Stimulated activated CD4-positive, alpha-beta T cell treated with anti-CD3 and anti-CD28 coated beads, Interleukin-1b, Interleukin-23, amount 100 ng/mL, for 1 hour (primary cell): ENCODE measurements at regions not wholly inside any gene's neighbourhood (a gene's known extent, or its start where the extent isn't known, plus 50 kb on each side); places are given as distances from the start of the nearest gene placed in this dataset.

Source experiments
- DNase-seq, 2 donors: peaks; one replicate each; pipeline ENCODE4 v3.0.0-alpha.2; 2020; ENCODE audit warnings: low read depth in 2 of 2

DNA sequence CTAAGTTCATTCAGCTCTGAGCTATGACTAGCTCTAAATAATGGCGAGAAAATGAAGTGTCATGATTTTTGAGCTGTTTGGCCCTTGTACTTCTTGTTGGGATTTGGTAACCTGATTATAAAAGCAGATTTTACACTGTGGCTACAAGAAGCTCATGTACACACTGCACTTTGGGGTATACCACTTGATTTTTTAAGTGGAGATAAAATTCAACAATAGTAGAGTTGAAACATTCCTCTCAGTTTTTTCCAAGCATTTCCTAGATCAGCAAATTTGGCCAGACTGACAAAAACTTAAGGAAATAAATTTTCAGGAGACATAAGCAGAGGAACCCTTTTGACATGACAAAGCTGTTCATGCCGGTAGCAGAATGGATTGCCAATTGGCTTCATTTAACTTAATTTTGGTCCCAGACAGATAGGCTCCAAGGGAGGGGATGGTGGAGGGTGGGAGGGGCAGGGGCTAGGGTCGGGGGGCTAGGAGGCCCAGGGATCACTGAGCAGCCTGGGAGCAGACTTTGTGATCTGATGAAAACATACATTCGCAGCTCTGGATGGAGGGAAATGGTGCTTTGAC is 575.9 kb downstream of the METTL15 start:
- no peak for DNase-seq

GRCh38 chr11:28679795-28680468 is 571.7 kb downstream of the METTL15 start:
- DNase-seq: no peak

DNA sequence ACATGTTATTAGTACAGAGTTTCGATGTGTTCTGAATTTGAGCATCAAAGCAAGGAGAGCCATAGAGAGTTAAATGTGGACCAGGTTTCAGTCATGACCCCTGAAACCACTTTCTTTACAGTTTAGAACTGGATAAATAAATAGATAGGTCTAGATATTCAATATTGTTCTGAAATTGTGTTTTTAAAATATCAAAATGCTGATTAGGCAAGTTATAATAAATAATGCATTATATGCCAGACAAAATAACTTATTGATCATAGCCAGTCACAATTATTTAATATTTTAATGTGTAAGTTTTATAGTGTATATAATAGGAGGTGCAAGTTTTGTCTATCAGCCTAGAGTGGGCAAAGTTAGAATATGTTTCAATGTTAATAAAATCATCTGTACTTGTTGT is 569.5 kb downstream of the METTL15 start:
- no peak for DNase-seq

DNA sequence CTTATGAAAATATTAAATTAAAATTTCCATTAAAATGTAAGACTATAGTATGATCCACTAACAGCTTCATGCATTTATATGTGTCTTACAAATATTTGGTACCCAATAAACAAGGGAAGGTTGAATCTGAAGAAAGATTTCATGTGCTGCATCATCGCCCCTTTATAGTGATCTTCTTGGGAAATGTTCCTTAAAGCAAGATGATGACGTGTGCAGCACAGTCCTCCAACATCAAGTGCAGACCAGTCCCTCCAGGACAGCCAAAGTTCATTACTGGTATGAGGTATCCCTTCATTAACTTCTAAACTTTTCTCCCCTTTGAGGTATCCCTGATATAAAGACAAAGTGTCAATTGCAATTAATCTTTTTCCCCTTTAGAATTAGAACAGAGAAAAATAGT is 567.0 kb downstream of the METTL15 start:
- no peak for DNase-seq

GRCh38 chr11:28674433-28675103 is 566.4 kb downstream of the METTL15 start:
- DNase-seq: no peak

GRCh38 chr11:28673691-28674432 is 565.7 kb downstream of the METTL15 start:
- DNase-seq: no peak

DNA sequence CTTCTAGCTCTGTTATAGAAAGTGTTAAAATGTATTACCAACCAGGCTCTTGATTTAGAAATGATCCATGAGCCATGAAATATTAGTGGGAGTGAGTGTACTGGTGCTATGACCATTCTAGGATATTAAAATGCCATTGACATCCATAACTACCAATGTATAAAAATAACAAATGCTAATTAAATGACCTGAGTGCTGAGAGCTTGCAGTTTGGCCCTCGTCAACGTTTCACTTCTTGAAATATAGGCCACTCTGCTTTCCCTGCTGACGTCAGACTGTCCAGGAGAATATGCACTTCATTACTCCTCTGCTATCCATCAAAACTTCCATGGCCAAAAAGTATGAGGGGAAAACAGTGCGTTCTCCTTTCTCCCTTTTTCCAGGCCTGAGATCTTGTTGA is 563.1 kb downstream of the METTL15 start:
- DNase-seq: no peak

GRCh38 chr11:28666632-28667031 is 558.4 kb downstream of the METTL15 start:
- DNase-seq: no peak

GRCh38 chr11:28659716-28660348 is 551.6 kb downstream of the METTL15 start:
- DNase-seq: no peak

DNA sequence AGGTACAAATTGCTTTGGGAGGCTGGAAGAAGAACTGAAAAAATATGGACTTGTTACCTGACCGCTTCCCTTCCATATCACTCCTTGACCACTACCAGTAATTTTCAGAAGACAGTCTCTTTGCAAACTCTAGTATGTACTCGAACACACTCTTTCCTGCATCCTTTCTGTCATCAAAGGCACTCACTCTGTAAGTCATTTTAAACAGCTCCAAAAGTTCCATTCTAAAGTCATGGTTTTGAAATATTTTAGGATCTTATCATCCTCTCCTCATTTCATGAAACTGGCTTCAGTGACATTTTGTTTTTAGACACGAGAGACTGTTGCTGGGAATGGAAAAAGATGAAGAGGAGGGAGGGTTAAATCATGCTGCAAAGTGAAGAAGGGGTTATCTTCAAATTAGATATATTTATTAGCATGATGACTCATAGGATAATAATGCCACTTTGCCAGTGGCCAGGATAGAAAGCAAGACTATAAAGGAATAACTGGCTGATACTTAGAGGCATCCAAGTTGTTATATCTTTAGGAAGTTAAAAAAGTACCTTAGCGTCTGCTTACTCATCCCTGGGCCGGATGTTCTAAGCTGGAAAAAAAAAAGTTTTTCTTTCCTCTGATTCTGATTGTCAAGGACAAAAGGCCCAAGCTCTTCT is 549.3 kb downstream of the METTL15 start:
- no peak for DNase-seq

- no peak for DNase-seq
These were observed 546.0 kb downstream of the METTL15 start for GRCh38 chr11:28654191-28654590.

GRCh38 chr11:28649922-28650321 is 541.7 kb downstream of the METTL15 start:
- DNase-seq: no peak

GRCh38 chr11:28636566-28636965 is 528.4 kb downstream of the METTL15 start:
- DNase-seq: no peak

DNA sequence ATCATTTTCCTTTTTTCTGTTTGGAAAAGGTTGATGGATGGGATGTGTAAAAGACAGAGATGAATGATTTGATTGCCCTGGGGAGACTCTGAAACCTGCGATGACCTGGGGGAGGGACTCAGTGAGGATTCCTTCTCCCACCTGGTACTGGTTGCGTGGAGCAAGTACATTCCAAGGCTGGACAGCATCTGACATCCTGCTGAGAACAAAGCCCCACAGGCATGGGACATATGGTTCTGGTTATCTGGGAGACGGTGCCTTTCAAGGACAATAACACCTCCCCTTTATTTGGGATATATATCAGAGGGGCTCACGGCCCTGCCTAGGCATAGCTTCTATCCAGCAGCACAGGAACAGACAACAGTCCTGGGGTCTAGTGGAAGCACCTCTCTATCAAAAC is 527.8 kb downstream of the METTL15 start:
- DNase-seq: no peak

- DNase-seq: no peak
These were observed 524.1 kb downstream of the METTL15 start for GRCh38 chr11:28632338-28632737.

- no peak for DNase-seq
These were observed 523.0 kb downstream of the METTL15 start for GRCh38 chr11:28631148-28631547.

DNA sequence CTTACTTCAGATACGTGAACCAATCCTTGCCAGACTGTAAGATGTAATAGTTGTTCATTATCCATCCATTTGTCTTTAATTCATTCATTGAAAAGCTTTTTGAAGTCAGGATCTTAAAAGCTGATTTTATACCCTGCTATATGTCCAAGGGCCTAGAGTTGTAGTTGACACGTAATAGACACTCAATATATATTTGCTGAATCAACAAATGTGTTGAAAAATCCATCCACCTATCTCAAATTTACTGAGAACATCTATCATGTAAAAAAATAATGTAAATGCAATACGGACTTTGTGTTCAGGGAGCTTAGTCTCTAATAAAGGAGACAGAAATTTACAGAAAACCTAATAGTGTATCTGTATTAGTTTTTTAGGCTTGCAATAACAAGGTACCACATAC is 521.0 kb downstream of the METTL15 start:
- DNase-seq: no peak

- no peak for DNase-seq
These were observed 520.2 kb downstream of the METTL15 start for GRCh38 chr11:28628412-28628811.

- DNase-seq: no peak
These were observed 519.6 kb downstream of the METTL15 start for GRCh38 chr11:28627690-28628255.

DNA sequence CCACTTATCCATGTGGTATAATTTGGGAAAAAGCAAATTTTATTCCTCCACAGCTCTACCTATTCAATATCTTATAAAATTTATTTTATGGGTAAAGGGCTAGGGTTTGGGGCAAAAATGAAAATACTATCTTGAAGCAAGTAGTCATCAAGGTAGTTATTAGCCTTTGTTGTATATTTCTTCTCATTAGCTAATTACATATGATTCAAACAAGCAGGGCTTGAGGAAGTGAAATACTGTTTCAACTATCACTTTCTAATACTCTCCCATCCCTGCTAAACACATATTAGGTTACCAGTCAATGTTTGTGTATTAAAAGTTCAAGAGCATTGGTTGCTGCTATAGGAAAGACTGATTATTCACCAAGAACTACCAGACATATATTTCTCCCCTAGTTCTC is 517.3 kb downstream of the METTL15 start:
- DNase-seq: no peak

DNA sequence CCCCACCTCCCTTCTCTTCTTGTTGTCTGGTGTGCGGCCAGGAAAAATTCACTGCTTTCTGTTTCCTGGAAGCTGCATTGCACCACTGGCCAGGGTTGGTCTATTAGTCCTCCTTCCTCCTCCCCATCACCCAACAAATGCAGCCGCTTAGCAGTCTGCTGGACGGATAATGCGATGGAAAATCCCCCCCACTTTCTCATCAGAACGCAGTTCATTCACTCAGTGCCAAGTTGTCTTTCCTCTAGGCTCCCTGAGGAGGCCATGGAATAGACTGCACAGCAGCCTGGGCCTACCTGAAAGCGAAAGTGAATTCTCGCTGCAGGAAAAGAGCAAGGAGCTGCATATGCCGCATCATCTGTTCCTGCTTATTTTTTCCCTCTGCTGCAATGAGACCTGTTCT is 513.6 kb downstream of the METTL15 start:
- no peak for DNase-seq
